HG02884 (cell line): ENCODE measurements at regions not wholly inside any gene's neighbourhood (a gene's known extent, or its start where the extent isn't known, plus 50 kb on each side); places are given as distances from the start of the nearest gene placed in this dataset.
"Not testable (repeated sequence)": the region's sequence is repeated elsewhere in the genome, so short reads cannot be mapped to it uniquely, and the experiment has no call there.

Source experiments
- ATAC-seq: cut with Tn5 transposase; IDR thresholded peaks from one replicate; pipeline ENCODE4 v1.9.1; 2021; ENCODE audit warnings: mild to moderate bottlenecking, moderate library complexity; ENCODE audit not compliant: unreplicated experiment

DNA sequence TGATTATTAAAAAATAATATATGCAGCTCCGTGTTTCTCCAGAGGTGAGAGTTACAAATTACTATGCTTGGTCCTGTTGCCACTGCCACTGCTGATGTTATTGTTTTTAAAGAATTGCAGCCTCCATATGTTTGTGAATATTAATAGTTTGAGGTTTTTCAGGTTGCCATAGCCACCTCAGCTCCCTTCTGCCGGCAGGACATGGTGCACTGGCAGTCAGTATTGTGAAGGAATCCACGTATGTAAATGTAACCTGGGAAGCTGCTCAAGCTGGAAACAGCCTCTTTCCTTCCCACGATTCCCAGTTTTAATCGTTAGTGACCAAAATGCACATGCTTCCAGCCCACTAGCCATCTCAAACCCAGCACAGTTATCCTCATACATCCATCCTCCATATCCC lies 184.4 kb upstream of the CCNG1 start:
- no peak for ATAC-seq

DNA sequence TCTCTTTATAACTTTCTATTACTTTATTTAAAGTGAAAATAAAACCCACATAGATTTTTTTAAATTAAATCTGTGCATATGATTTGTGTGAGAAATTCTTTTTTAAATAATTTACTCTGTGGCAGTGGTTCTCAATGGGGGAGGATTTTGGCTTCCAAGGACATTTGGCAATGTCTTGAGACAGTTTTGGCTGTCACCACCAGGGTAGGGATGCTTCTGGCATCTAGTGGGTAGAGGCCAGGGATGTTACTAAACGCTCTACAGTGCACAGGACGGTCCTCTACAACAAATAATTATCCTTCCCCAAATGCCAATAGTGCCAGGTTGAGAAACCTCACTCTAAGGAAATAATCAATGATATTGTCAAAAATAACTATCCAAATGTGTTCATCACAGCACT lies 177.9 kb upstream of the CCNG1 start:
- ATAC-seq, result no peak

DNA sequence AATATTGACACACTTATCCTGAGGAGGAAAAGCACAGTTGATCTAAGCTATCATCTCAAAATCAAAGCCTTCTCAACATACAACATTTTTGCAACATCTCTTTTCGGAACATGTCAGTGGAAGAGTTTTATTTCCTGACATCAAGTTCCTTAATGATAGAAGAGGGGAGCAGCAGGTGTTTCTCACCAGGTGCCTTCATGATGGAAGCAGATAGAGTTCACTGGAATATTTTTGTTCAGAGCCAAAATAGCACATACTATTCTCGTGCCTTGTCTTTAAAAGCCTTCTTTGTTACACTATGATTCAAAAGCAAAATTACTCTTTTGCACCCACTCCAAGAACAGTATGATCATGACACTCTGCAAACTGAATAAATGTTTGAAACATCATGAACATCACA lies 176.9 kb upstream of the CCNG1 start:
- no peak for ATAC-seq

DNA sequence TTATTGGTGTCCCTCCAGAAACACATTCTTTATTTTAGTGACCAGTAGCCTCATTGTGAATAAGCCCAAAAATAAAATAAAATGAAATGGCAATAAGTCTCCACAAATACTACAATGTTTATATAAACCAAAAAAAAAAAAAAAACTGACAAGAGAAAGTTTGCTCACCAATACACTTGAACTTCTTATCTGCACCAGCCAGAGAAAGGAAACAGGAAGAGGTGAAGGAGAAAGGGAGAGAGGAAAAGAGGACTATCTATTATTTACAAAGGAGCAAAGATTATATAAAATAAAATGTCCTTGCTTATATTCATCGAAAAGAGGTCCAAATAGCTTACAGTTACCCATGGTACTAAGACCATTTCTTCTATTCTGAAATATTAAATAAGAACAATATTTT lies 176.4 kb upstream of the CCNG1 start:
- ATAC-seq, result no peak

DNA sequence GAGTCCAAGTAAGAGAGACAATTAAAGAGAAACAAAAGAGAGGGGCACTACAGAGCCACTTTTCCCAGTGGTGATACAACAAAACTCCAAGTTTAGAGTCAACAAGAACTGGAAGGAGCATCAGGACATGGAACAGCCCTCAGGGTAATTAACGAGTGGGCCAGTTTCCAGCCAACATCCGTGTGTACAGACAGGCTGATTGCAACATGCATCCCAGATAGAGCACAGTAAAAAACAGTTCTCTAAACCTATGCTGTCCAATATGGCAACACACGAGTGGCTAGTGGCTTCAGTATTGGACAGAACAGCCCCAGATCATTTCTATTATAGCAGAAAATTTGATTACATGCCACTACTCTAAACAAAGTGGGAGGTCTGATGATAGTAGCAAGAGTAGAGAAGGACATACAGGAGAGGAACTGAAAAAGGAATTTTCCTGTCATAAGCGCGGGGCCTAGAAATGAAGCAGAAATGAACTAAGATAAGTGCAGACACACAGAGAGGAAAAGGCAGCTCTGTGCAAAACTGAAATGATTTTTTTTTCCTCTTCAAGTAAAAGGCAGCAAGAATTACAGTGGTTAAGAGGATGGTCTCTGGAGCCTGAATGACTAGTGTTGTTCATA lies 175.6 kb upstream of the CCNG1 start:
- no peak for ATAC-seq

DNA sequence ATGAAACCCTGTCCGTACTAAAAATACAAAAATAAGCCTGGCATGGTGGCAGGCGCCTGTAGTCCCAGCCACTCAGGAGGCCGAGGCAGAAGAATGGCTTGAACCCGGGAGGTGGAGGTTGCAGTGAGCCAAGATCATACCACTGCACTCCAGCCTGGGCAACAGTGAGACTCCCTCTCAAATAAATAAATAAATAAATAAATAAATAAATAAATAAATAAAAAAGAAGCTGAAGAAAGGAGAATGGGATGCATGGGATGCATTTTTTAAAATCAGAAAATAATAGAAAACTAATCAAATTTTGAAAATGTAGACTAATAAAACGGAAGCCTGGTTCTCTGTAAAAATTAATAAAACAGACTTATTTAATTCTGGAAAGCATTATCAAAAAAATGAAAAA lies 171.1 kb upstream of the CCNG1 start:
- not testable (repeated sequence) for ATAC-seq

DNA sequence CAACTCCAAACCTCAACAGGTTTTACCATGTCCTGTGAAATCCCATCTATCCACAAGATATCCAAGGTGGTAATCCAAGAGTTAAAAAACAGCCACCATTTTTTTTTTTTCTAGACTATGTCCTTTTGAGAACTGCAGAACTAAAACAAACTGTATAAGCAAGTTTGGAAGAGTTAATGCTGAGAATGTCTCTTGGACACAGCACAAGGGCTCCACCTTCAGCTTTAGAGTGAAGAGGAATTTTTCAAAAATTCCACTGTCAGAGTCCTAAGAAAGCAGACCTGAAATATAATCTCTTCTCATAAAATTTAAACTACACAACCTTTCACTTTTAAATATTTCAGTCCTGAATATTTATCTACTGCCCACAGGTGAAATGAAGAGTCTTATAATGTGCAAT lies 167.8 kb upstream of the CCNG1 start:
- no peak for ATAC-seq

DNA sequence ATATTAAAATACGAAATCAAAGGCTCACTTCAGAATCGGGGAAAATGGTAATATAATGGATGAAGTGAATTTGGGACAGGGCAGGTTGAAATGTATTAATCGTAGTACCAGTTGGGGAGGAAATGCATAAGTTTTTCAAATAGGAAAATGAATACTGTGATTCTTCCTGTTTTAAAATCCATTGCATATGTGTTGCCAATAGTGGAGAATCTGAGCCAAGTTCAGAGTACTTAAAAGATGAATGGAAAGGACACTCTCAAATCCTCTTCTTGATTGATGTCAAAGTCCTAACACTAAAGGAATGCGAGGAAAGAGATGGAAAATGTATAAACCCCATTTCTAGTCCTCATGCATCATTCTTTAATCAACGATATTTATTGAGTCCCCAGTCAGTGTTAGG lies 160.9 kb upstream of the CCNG1 start:
- ATAC-seq, result no peak

DNA sequence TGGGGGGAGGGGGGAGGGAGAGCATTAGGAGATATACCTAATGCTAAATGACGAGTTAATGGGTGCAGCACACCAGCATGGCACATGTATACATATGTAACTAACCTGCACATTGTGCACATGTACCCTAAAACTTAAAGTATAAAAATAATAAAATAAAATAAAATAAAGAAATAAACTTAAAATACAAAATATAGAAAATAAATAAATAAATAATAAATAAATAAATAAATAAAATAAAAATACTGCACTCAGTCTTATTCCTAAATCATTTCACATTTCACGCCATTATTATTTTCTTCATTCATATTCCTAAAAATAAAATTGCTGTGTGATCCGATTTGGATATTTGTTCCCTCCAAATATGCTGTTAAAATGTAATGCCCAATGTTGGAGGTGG lies 156.5 kb upstream of the CCNG1 start:
- ATAC-seq, result not testable (repeated sequence)

DNA sequence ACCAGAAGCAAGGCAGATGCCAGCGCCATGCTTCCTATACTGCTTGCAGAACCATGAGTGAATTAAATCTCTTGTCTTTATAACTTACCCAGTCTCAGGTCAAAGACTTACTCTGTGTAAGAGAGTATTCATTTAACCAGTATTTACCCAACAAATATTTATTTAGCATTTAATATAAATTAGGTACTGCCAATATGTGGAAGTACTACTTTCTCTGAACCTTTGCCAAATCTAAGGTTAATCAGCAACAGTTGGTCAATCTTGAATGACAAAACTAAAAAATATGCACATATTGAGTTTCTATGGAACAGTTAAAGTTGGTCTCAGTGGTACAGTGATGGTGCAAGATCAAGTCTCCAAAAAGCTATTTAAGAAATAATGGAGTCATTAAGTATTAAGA lies 155.9 kb upstream of the CCNG1 start:
- no peak for ATAC-seq

DNA sequence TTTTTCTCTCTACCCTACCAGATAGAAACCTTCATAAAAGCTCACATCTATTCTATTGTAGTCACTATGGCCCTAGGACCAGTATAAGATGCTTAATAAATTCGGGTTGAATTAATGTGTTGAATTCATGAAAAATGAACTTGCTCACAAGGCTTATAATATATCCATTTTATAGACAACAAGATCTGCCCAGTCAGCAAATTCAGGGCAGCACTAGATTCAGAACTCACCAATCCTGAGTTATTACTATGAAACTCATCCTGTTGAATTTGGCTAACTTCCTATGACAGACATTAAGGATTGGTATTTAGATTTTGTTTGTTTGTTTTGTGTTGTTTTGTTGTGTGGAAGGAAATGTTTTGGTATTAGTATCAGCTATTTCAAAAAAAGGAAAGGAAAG lies 143.6 kb upstream of the CCNG1 start:
- no peak for ATAC-seq

DNA sequence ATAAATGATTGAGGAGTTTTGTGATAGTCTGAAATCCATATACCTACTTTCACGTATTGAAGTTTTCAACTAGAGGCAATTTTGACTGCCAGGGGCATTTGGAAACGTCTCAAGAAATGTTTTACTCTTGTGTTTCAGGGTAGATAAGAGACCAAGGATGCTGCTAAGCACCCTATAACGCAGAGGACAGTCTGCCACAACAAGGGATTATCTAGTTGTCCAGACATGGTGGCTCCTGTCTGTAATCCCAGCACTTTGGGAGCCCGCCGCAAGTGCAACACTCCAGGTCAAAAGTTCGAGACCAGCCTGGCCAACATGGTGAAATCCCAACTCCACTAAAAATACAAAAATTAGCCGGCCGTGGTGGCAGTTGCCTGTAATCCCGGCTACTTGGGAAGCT lies 133.7 kb upstream of the CCNG1 start:
- ATAC-seq, result no peak

DNA sequence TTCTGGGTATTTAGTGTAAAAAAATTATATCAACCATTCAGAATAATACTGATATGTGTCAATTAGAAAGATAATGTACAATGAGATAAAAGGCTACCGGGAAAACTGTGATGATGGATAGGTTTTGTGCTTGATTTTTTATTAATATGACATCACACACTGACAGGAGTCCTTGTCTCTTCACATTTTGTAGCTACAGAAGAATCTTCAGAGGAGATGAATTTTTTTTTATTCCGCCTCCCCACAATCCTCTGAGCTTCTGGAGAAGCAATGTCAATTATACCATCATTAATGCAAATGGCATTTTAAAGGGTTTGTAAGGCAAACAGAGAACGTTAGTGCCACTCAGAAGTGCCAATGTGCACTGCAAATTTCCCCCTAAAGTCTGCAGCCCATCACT lies 131.7 kb upstream of the CCNG1 start:
- ATAC-seq, result no peak

DNA sequence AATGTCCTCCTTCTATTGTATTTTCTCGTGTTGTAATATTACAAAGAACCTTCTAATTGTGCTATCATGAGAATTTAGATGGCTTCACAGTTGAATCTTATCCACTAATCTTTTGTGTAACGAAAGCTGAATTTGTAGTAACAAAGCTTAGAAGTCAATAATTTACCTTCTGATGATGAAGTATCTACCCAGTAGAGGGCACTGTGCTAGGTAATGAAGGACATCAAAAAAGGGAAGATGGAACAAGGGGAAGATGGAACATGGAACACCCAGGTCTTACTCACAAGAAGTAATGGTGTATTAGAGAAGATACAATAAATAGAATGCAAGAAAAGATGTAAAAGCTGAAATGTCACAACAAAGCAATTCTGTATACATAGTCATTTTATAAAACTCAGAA lies 131.0 kb upstream of the CCNG1 start:
- ATAC-seq, result no peak

DNA sequence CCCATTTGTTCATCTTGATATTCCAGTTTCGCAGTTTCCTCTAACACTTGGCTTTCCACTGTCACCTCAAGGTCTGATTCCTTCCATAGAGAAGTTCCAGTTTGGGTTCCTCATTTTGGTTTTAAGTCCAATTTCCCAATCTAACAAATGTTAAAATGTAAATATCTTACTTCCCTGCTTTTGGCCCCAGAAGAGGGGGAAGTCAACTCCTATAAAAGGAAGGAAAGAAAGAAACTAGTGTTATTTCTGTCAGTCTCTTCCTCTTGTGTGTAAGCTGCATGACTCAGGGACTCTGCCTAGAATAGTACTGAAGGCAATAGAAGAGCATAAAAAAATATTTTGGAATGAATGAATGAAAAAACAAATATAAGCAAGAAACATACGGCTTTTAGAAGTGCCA lies 127.5 kb upstream of the CCNG1 start:
- no peak for ATAC-seq

DNA sequence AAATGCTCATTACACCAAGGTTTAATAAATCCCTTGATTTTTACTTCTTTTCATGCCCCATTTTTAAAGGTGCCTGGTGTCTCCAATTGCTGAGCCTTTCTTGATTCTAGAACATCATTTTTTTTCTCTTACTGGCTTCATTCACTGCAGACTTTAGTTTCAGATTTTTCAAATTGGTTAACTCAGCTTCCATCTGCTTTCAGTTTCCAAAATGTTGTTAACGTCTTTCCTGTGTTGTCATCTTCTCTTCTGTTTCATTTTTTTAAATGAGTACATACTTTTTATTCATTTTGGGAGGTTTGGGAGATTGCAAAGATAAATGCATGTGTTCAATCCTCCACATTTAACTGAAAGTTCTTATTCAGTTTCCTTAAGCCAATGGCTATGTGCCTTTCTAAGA lies 126.4 kb upstream of the CCNG1 start:
- no peak for ATAC-seq

DNA sequence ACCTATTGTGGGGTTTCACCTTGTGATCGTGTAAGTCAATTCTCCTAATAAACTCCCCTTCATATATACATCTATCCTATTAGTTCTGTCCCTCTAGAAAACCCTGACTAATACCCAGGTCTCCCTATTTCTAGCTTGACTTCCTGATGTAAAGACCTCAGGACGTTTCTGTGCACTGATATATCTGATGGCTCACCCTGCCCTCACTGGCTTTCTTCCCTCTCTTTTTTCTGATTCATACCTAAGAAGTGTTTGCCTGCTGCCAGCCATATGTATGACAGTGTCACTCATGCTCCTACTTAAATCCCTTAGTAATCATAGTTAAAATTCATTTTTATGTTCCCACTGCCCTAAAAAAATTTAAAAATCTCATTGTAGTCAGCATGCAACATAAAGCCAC lies 124.8 kb upstream of the CCNG1 start:
- ATAC-seq, result no peak

DNA sequence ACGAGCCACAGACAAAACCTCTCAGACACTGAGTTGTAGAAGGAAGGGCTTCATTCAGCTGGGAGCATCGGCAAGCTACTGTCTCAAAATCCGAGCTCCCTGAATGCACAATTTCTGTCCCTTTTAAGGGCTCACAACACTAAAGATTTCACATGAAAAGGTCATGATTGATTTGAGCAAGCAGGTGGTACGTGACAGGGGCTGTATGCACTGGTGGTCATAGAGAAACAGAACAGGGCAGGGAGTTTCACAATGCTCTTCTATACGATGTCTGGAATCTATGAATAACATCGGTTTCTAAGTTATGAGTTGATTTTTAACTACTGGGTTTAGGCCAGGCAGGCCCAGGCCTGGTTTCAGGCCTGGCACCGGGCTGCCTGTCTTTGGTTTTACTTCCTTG lies 124.3 kb upstream of the CCNG1 start:
- not testable (repeated sequence) for ATAC-seq

DNA sequence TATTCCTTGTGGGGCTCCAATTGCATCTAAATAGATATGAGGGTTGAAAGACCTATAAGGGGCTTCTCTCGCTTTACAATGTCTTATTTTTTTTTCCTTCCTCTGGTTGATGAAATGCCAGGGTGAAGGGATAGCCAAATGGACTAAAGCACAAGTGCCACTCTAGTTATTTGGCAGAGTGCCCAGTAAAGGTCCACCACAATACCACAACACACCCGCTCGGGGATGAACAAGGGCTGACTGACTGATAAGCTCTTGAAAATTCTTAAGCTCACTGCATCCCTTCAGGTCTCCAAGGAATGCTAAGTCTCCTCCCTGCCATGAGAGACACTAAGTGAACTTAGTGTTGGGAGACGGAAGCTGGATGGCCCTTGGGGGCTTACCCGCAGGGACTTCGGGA lies 121.0 kb upstream of the CCNG1 start:
- not testable (repeated sequence) for ATAC-seq

DNA sequence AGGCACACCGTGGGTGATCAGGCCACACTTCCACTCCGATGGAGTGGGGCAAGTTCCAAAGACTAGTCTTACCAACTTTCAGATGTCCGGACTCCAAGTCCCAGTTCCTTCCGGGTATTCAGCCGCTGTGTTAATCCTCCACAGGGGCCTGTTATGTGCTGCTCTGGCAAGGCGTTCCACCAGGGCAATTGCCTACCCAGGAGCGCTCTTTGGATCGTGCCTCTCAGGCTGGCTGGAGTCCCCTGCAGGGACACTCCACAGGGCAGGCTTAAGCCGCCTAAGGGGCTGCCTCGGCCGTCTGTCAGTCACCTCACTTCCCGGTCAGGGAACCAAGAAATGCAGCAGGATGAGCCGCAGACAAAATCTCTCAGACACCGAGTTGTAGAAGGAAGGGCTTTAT lies 118.7 kb upstream of the CCNG1 start:
- no peak for ATAC-seq

DNA sequence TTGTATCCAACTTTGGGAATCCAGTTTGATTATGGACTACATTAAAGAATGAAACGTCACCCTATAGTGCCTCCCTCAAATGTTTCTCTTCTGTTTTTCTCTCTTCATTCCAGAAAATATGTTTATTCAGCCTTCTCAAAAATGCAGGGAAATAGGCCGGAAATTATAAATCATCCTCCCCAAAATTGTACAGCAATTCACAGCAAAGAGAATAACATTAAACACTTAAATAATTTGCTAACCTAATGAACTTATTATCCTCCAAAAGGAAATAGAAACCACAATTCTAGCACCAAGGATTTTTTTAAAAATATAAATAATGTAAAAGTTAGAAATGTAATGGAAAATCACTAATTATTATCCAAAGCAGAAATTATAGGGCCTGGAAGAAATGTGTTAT lies 115.9 kb upstream of the CCNG1 start:
- ATAC-seq, result no peak

DNA sequence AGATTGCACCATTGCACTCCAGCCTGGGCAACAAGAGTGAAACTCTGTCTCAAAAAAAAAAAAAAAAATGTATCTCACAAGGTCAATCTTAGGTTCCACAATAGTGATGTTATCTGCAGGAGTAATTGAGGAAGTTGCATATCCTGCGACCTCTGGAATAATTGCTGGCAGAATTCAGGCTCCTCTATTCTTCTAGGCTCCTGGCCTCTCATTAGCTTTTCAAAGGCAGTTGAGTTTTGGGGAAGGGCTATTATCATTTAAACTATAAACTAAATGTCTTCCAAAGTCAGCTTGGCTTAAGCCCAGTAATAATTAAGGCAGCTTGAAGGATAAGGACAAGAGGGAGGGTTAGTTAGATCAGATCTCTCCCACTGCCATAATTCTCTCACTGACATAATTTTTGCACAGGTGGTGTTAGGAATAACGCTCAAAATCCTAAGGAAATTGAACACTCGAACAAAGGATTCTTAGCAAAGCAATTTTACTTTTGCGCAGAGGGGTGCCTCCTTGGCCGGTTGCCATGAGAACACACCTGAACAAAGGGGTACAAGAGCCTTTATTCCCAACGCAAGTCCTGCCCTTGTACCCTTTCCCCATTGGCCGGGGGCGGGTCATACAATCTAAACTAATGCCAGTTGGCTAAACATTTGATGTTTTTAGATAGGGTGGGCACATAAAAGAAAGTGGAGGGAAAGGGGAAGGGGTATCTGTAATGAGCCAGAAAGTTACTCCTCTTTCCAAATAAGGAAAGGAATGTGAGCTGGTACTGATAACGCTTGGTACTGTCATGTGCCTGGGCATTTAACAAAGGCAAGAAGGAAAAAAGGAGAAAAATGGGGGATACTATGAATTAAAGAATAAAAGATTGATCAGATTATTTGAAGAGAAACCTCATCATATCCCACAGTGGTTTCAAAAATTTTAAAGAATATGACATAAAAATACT lies 106.4 kb upstream of the CCNG1 start:
- no peak for ATAC-seq

DNA sequence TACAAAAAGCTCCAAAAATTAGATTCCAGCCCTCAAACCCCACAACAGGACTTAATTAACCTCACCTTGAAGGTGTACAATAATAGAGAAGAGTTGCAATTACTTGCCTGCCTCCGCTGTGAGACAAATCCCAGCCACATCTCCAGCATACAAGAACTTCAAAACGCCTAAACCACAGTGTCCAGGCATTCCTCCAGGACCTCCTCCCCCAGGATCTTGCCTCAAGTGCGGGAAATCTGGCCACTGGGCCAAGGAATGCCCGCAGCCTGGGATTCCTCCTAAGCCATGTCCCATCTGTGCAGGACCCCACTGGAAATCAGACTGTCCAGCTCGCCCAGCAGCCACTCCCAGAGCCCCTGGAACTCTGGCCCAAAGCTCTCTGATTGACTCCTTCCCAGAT lies 101.3 kb upstream of the CCNG1 start:
- ATAC-seq, result not testable (repeated sequence)
